OCI-LY1 (cell line): ENCODE measurements at regions not wholly inside any gene's neighbourhood (a gene's known extent, or its start where the extent isn't known, plus 50 kb on each side); places are given as distances from the start of the nearest gene placed in this dataset.

Experiments used
- H2AFZ ChIP-seq: fragments of 200-600 bp; sonication (generic), shearing (Covaris generic); 2 replicates; pipeline ENCODE4 v1.6.0; 2014; ENCODE audit warnings: antibody characterized with exemption, mild to moderate bottlenecking, low read length
- H3F3A ChIP-seq: fragments of 200-600 bp; sonication (generic), shearing (Covaris generic); 2 replicates; pipeline ENCODE4 v1.6.0; 2014; ENCODE audit warnings: mild to moderate bottlenecking, antibody characterized with exemption, low read length, moderate library complexity; ENCODE audit not compliant: insufficient read depth
- H3K27ac ChIP-seq: fragments of 200-600 bp; sonication (generic); 2 replicates; pipeline ENCODE4 v1.5.1; 2014; ENCODE audit warnings: low read length, mixed run types, mild to moderate bottlenecking, low read depth; ENCODE audit not compliant: poor library complexity, severe bottlenecking
- H3K27me3 ChIP-seq: fragments of 200-600 bp; sonication (generic); 2 replicates; pipeline ENCODE4 v1.6.0; 2014; ENCODE audit warnings: antibody characterized with exemption, mild to moderate bottlenecking, low read length, moderate library complexity; ENCODE audit not compliant: insufficient read depth
- H3K36me3 ChIP-seq: fragments of 200-600 bp; sonication (generic); 2 replicates; pipeline ENCODE4 v1.6.1; 2014; ENCODE audit warnings: mild to moderate bottlenecking, antibody characterized with exemption, low read length, moderate library complexity, mixed read lengths; ENCODE audit not compliant: insufficient read depth
- H3K4me1 ChIP-seq: fragments of 200-600 bp; sonication (generic); 2 replicates; pipeline ENCODE4 v1.5.1; 2014; ENCODE audit warnings: mild to moderate bottlenecking, low read length, moderate library complexity; ENCODE audit not compliant: insufficient read depth, severe bottlenecking
- H3K4me2 ChIP-seq: fragments of 200-600 bp; sonication (generic), shearing (Covaris generic); 2 replicates; pipeline ENCODE4 v1.6.1; 2014; ENCODE audit warnings: low read length
- H3K4me3 ChIP-seq: fragments of 200-600 bp; sonication (generic); 2 replicates; pipeline ENCODE4 v1.5.1; 2014; ENCODE audit warnings: low read length, low read depth, mild to moderate bottlenecking, mixed read lengths; ENCODE audit not compliant: poor library complexity, severe bottlenecking
- H3K79me2 ChIP-seq: fragments of 200-600 bp; shearing (Covaris generic); 2 replicates; pipeline ENCODE4 v1.6.1; 2016; ENCODE audit warnings: mixed run types, low read length, mixed read lengths; ENCODE audit not compliant: insufficient read depth
- H3K9ac ChIP-seq: fragments of 200-600 bp; sonication (generic), shearing (Covaris generic); 2 replicates; pipeline ENCODE4 v1.6.1; 2014; ENCODE audit warnings: mild to moderate bottlenecking, low read length, mixed read lengths
- H3K9me2 ChIP-seq: fragments of 200-600 bp; sonication (generic), shearing (Covaris generic); 2 replicates; pipeline ENCODE4 v1.6.1; 2014; ENCODE audit warnings: low read depth, mild to moderate bottlenecking, low read length, mixed read lengths
- H3K9me3 ChIP-seq: fragments of 200-600 bp; shearing (Covaris generic); 2 replicates; pipeline ENCODE4 v1.6.1; 2014; ENCODE audit warnings: low read length, mixed read lengths
- H4K20me1 ChIP-seq: fragments of 200-600 bp; sonication (generic), shearing (Covaris generic); 2 replicates; pipeline ENCODE4 v1.6.0; 2016; ENCODE audit warnings: mild to moderate bottlenecking, low read length; ENCODE audit not compliant: insufficient read depth
- CTCF ChIP-seq: fragments of 200-600 bp; sonication (generic), shearing (Covaris generic); IDR thresholded peaks from 2 replicates; pipeline ENCODE4 v1.5.1; 2017; ENCODE audit warnings: mild to moderate bottlenecking, antibody characterized with exemption, low read length, moderate library complexity, mixed read lengths
- EZH2 ChIP-seq: fragments of 200-600 bp; sonication (generic), shearing (Covaris generic); IDR thresholded peaks from 2 replicates; pipeline ENCODE4 v1.8.0; 2017; ENCODE audit warnings: borderline replicate concordance, mixed run types, mild to moderate bottlenecking, antibody characterized with exemption, low read length, moderate library complexity, mixed read lengths

- Histone ChIP-seq H3K9me2 (no peaks in the 10 kb centered on the region), H3K27me3 (peaks cover 6% of the 10 kb centered on the region; the same call in 1 of the 2 replicates), H3K4me2 (no peak overlapping the region)
Measured at GRCh38 chr7:47215049-47215448, 366.9 kb downstream of the TNS3 start.

GRCh38 chr7:47213276-47213675 lies 368.6 kb downstream of the TNS3 start:
- no peak overlapping the region for H3K27ac ChIP-seq
- no peak overlapping the region for H3K4me3 ChIP-seq
- no peaks in the 10 kb centered on the region for H3K4me1 ChIP-seq
- H2AFZ ChIP-seq: no peak overlapping the region
- no peaks in the 10 kb centered on the region for H3F3A ChIP-seq
- H3K9ac ChIP-seq: no peak overlapping the region
- H3K4me2 ChIP-seq: no peak overlapping the region
- no peaks in the 10 kb centered on the region; the same call in 1 of the 2 replicates for H3K9me3 ChIP-seq
- peaks cover 6% of the 10 kb centered on the region; the same call in 1 of the 2 replicates for H3K27me3 ChIP-seq
- TF ChIP-seq EZH2: no peak
- no peak for TF ChIP-seq CTCF
- H3K9me2 ChIP-seq: no peaks in the 10 kb centered on the region
- no peaks in the 10 kb centered on the region for H3K36me3 ChIP-seq
- H3K79me2 ChIP-seq: no peaks in the 10 kb centered on the region
- no peaks in the 10 kb centered on the region for H4K20me1 ChIP-seq

More at GRCh38 chr7:47215049-47215448, 366.9 kb downstream of the TNS3 start:
- Histone ChIP-seq H4K20me1 (no peaks in the 10 kb centered on the region), H3K4me3 (no peak overlapping the region), H3F3A (no peaks in the 10 kb centered on the region), H2AFZ (no peak overlapping the region), H3K4me1 (no peaks in the 10 kb centered on the region), H3K79me2 (no peaks in the 10 kb centered on the region), H3K9me3 (no peaks in the 10 kb centered on the region; the same call in 1 of the 2 replicates), H3K27ac (no peak overlapping the region), H3K9ac (no peak overlapping the region), H3K36me3 (no peaks in the 10 kb centered on the region)
- TF ChIP-seq CTCF (no peak), EZH2 (no peak)

- Histone ChIP-seq H3K4me2 (no peak overlapping the region), H3K27ac (no peak overlapping the region), H3K79me2 (no peaks in the 10 kb centered on the region), H3K9me3 (no peaks in the 10 kb centered on the region; the same call in 1 of the 2 replicates), H3K27me3 (peaks cover 6% of the 10 kb centered on the region; the same call in 1 of the 2 replicates), H3K9ac (no peak overlapping the region), H3K4me3 (no peak overlapping the region), H3K9me2 (no peaks in the 10 kb centered on the region), H2AFZ (no peak overlapping the region), H3K36me3 (no peaks in the 10 kb centered on the region), H3F3A (no peaks in the 10 kb centered on the region), H3K4me1 (no peaks in the 10 kb centered on the region), H4K20me1 (no peaks in the 10 kb centered on the region)
- TF ChIP-seq EZH2: no peak
- no peak for TF ChIP-seq CTCF
Measured at GRCh38 chr7:47211519-47211973, 370.4 kb downstream of the TNS3 start.
